GM23248 (cell line): ENCODE measurements at regions not wholly inside any gene's neighbourhood (a gene's known extent, or its start where the extent isn't known, plus 50 kb on each side); places are given as distances from the start of the nearest gene placed in this dataset.

Experiments used
- DNase-seq: peaks from one replicate; pipeline ENCODE4 v3.0.0-alpha.2; 2015
- H2AFZ ChIP-seq: fragments of 200-600 bp; sonication (generic); 2 replicates; pipeline ENCODE4 v1.6.1; 2016; ENCODE audit warnings: antibody characterized with exemption
- H3F3A ChIP-seq: fragments of 200-600 bp; sonication (generic); 2 replicates; pipeline ENCODE4 v1.6.1; 2016; ENCODE audit warnings: mild to moderate bottlenecking, antibody characterized with exemption, mixed run types; ENCODE audit not compliant: insufficient read depth
- H3K27ac ChIP-seq: fragments of 200-600 bp; sonication (generic); 2 replicates; pipeline ENCODE4 v1.5.1; 2016; ENCODE audit warnings: mild to moderate bottlenecking
- H3K27me3 ChIP-seq: fragments of 200-600 bp; sonication (generic); replicated peaks from 2 replicates; pipeline ENCODE4 v1.6.1; 2016; ENCODE audit warnings: mild to moderate bottlenecking; ENCODE audit not compliant: insufficient read depth
- H3K36me3 ChIP-seq: fragments of 200-600 bp; sonication (generic); 2 replicates; pipeline ENCODE4 v1.6.1; 2016; ENCODE audit warnings: low read depth, mild to moderate bottlenecking
- H3K4me1 ChIP-seq: fragments of 200-600 bp; sonication (generic); 2 replicates; pipeline ENCODE4 v1.6.1; 2016; ENCODE audit warnings: mild to moderate bottlenecking; ENCODE audit not compliant: insufficient read depth
- H3K4me2 ChIP-seq: fragments of 200-600 bp; sonication (generic); one replicate; pipeline ENCODE4 v1.6.1; 2016; ENCODE audit warnings: mild to moderate bottlenecking; ENCODE audit not compliant: unreplicated experiment
- H3K4me3 ChIP-seq: fragments of 200-600 bp; sonication (generic); 2 replicates; pipeline ENCODE4 v1.5.1; 2016; ENCODE audit warnings: mild to moderate bottlenecking
- H3K79me2 ChIP-seq: fragments of 200-600 bp; sonication (generic); 2 replicates; pipeline ENCODE4 v1.6.1; 2016; ENCODE audit warnings: mild to moderate bottlenecking; ENCODE audit not compliant: insufficient read depth
- H3K9ac ChIP-seq: fragments of 200-600 bp; sonication (generic); 2 replicates; pipeline ENCODE4 v1.6.1; 2016; ENCODE audit warnings: mild to moderate bottlenecking
- H3K9me2 ChIP-seq: fragments of 200-600 bp; sonication (generic); 2 replicates; pipeline ENCODE4 v1.6.1; 2016; ENCODE audit warnings: mixed run types, mild to moderate bottlenecking, moderate library complexity; ENCODE audit not compliant: insufficient read depth
- H3K9me3 ChIP-seq: fragments of 200-600 bp; sonication (generic); one replicate; pipeline ENCODE4 v1.6.1; 2017; ENCODE audit warnings: low read depth
- H4K20me1 ChIP-seq: fragments of 200-600 bp; sonication (generic); 2 replicates; pipeline ENCODE4 v1.6.0; 2016; ENCODE audit not compliant: insufficient read depth
- EZH2 ChIP-seq: fragments of 200-600 bp; sonication (generic); IDR thresholded peaks from 2 replicates; pipeline ENCODE4 v1.6.1; 2018; ENCODE audit warnings: antibody characterized with exemption, mild to moderate bottlenecking; ENCODE audit not compliant: insufficient read depth, poor library complexity, severe bottlenecking
- EZH2phosphoT487 ChIP-seq: fragments of 200-600 bp; sonication (generic); IDR thresholded peaks from 2 replicates; pipeline ENCODE4 v1.6.1; 2018; ENCODE audit warnings: antibody characterized with exemption, moderate library complexity, mild to moderate bottlenecking, low read depth; ENCODE audit not compliant: insufficient read depth
- WGBS, 2 experiments: methylation state at CpG; one replicate each; pipeline ENCODE4 v1.1.6; 2015 to 2017; ENCODE audit warnings: low lambda C conversion rate in 2 of 2, low coverage in 1 of 2; ENCODE audit errors: missing lambda C conversion rate in 2 of 2; 5-methylcytosine and 5-hydroxymethylcytosine counted together
- in situ Hi-C: fragments of 300-500 bp; cut with MboI; formaldehyde crosslinking; loops from 2 replicates; pipeline ENCODE4 v1.15.0; 2020

DNA sequence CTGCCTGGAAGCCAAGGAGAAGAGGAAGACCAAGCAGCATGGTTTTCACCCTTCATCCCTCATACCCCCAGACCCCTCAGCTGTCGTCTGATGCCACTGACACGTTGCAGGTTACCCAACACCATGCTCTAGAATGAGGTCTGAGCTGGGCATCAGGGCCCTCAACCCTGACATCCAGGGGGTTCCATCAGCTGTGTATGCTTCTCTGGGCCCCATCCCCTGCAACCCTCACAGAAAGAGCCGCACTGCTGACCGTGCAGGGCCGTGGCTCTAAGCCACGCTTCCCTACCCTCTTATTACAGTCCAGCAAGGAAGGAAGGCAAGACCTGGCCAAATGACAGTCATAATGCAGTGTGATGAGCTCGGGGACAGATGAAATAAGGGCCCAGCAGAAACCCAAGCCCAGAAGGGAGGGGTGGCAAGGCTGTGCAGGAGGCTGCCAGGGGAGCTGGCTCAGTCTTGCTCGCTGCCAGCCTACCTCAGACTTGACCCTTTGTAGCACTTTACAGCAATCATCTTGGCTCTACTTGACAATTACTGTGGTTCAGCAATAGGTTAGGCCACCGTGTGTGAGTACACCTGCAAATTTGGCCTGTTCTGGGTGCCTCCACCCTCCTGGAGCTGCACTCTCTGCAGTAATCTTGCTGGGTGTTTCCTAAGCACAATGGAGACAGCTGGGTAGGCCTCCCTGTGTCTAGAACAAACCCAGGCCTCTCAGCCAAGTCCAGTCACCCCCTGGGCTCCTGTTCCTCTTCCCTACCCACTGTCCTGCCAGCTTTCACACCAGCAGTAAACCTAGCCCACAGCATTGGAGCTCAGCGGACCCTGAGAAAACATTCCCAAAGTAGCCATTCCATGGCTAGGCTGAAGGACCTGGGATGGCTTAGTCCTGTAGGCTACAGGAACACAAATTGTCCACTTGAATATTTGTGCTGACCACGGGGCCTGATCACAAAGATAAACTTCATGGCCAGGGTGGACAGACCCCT, 115.3 kb upstream of the NEO1 start:
- in situ Hi-C loops = no loop called here
- Histone ChIP-seq H3K9ac (no peak overlapping the region), H3K27me3 (no peaks in the 10 kb centered on the region; the same call in 1 of the 2 replicates), H3K4me3 (no peak overlapping the region), H2AFZ (no peak overlapping the region), H3K4me1 (no peaks in the 10 kb centered on the region), H3F3A (no peaks in the 10 kb centered on the region), H3K4me2 (no peak overlapping the region), H4K20me1 (no peaks in the 10 kb centered on the region), H3K9me2 (no peaks in the 10 kb centered on the region), H3K9me3 (no peaks in the 10 kb centered on the region), H3K79me2 (no peaks in the 10 kb centered on the region), H3K36me3 (no peaks in the 10 kb centered on the region), H3K27ac (no peak overlapping the region)
- DNase-seq = no peak
- WGBS, 2 experiments = 52 to 54% methylated on average over 11 of the region's 11 CpGs
- no peak for TF ChIP-seq EZH2phosphoT487
- no peak for TF ChIP-seq EZH2

DNA sequence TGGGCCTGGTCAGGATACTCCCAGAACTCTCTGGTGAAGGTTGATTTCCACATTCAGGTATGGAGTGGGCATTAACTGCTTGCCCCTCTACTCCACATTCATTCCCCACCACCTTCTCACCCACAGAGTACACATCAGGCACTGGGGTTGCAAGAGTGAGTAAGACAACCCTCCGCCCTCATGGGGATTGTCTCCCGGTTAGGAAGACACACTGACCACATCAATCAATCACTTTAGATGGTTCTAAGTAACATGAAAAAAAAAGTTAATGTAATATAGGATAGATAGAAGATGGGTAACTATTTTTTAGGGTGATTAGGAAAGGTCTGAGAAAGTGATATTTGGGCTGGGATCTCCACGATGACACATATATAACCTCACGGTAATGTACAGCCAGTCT, 116.0 kb upstream of the NEO1 start:
- WGBS, 2 experiments = 79 to 80% methylated on average over 4 of the region's 4 CpGs

DNA sequence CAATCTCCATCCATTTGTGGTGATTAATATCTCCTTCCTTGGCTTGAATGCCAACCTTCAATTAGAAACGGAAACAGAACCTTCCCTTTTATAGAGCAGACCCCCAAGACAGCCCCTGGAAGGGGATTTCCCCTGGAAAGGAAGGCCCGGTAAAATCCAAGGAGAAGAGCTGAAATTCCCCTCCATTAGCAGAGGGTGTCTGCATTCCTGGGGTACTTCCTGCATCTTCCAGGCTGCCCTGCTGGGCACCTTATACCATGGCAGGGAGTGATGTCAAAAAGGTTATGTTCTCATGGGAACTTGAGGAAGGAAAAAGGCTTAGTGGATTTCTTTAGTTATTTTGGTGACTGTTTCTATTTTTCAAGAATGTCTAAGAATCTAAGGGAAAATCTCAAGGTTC, 116.7 kb upstream of the NEO1 start:
- Histone ChIP-seq H3K4me1 (no peaks in the 10 kb centered on the region), H3K9ac (no peak overlapping the region), H3K4me2 (no peak overlapping the region), H3K9me2 (no peaks in the 10 kb centered on the region), H3K4me3 (no peak overlapping the region), H3K36me3 (no peaks in the 10 kb centered on the region), H3K79me2 (no peaks in the 10 kb centered on the region), H4K20me1 (no peaks in the 10 kb centered on the region), H3F3A (no peaks in the 10 kb centered on the region), H3K27me3 (no peaks in the 10 kb centered on the region; the same call in 1 of the 2 replicates), H3K9me3 (no peaks in the 10 kb centered on the region), H2AFZ (no peak overlapping the region), H3K27ac (no peak overlapping the region)
- no peak for DNase-seq
- WGBS, 2 experiments = 50 to 56% methylated on average over 2 of the region's 2 CpGs
- TF ChIP-seq EZH2 = no peak
- no peak for TF ChIP-seq EZH2phosphoT487
- in situ Hi-C loops = no loop called here

More for the DNA sequence above, 116.0 kb upstream of the NEO1 start:
- Histone ChIP-seq H3K4me2 (no peak overlapping the region), H3K9me3 (no peaks in the 10 kb centered on the region), H3K9me2 (no peaks in the 10 kb centered on the region), H3F3A (no peaks in the 10 kb centered on the region), H3K79me2 (no peaks in the 10 kb centered on the region), H2AFZ (no peak overlapping the region), H3K4me1 (no peaks in the 10 kb centered on the region), H3K27ac (no peak overlapping the region), H3K9ac (no peak overlapping the region), H3K4me3 (no peak overlapping the region), H4K20me1 (no peaks in the 10 kb centered on the region), H3K36me3 (no peaks in the 10 kb centered on the region), H3K27me3 (no peaks in the 10 kb centered on the region; the same call in 1 of the 2 replicates)
- TF ChIP-seq EZH2phosphoT487 (no peak), EZH2 (no peak)
- no peak for DNase-seq
- in situ Hi-C loops = no loop called here

DNA sequence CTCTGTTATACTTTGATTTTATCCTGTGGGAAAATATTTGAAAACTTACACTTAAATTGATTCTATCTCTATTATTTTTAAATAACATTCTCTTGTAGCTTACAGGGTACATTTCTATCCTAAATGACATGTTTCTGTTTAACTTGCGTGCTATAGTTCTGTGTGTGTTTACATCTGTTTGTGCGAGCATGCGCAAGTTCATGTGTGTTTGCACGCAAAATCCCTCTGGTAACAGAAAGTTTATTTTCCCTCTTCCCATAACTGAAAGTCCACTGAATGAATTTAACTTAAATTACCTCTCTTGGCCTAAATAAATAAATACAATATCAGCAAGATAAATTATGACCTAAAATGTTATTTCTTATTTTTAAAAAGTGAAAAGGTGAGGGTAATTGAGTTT, 117.3 kb upstream of the NEO1 start:
- Histone ChIP-seq H3K9ac (no peak overlapping the region), H4K20me1 (no peaks in the 10 kb centered on the region), H3K4me1 (no peaks in the 10 kb centered on the region), H2AFZ (no peak overlapping the region), H3K27me3 (no peaks in the 10 kb centered on the region; the same call in 1 of the 2 replicates), H3K9me3 (no peaks in the 10 kb centered on the region), H3K36me3 (no peaks in the 10 kb centered on the region), H3K9me2 (no peaks in the 10 kb centered on the region), H3F3A (no peaks in the 10 kb centered on the region), H3K79me2 (no peaks in the 10 kb centered on the region), H3K27ac (no peak overlapping the region), H3K4me2 (no peak overlapping the region), H3K4me3 (no peak overlapping the region)
- in situ Hi-C loops = no loop called here
- no peak for TF ChIP-seq EZH2phosphoT487
- TF ChIP-seq EZH2 = no peak
- no peak for DNase-seq
- WGBS, 2 experiments = 87 to 89% methylated on average over 4 of the region's 4 CpGs
